Type B pancreatic cell (in vitro differentiated cells): ENCODE measurements at regions not wholly inside any gene's neighbourhood (a gene's known extent, or its start where the extent isn't known, plus 50 kb on each side); places are given as distances from the start of the nearest gene placed in this dataset.
A peak's percentile ranks its signal among the peaks of the same experiment; 100 is the strongest.

Source experiments
- DNase-seq: peaks from one replicate; pipeline ENCODE4 v3.0.0; 2021; ENCODE audit warnings: mixed read lengths; ENCODE audit not compliant: unreplicated experiment; ENCODE audit errors: extremely low spot score
- H3K27ac Mint-ChIP-seq: 2 replicates; pipeline ENCODE4 v1.8.0; 2021; ENCODE audit warnings: mild to moderate bottlenecking, mixed read lengths
- H3K27me3 Mint-ChIP-seq: 2 replicates; pipeline ENCODE4 v1.8.0; 2021; ENCODE audit warnings: mixed read lengths
- H3K36me3 Mint-ChIP-seq: 2 replicates; pipeline ENCODE4 v1.8.0; 2021; ENCODE audit warnings: mixed read lengths
- H3K4me1 Mint-ChIP-seq: one replicate; pipeline ENCODE4 v1.8.0; 2021; ENCODE audit warnings: mixed read lengths; ENCODE audit not compliant: unreplicated experiment
- H3K4me3 Mint-ChIP-seq: 2 replicates; pipeline ENCODE4 v1.8.0; 2021; ENCODE audit warnings: mild to moderate bottlenecking, mixed read lengths
- H3K9me3 Mint-ChIP-seq: 2 replicates; pipeline ENCODE4 v1.8.0; 2021; ENCODE audit warnings: mixed read lengths
- CTCF ChIP-seq: fragments of 200-600 bp; sonication (generic); conservative IDR thresholded peaks from 2 replicates; pipeline ENCODE4 v1.5.0; 2021; ENCODE audit warnings: antibody characterized with exemption, mild to moderate bottlenecking

GRCh38 chr13:47611664-47612288 lies 389.3 kb downstream of the SUCLA2 start:
- Mint-ChIP-seq H3K27ac (no peak overlapping the region), H3K4me1 (no peaks in the 10 kb centered on the region), H3K36me3 (no peaks in the 10 kb centered on the region), H3K9me3 (peaks cover 4% of the 10 kb centered on the region), H3K4me3 (no peak overlapping the region), H3K27me3 (no peaks in the 10 kb centered on the region)
- DNase-seq, result no peak
- TF ChIP-seq CTCF, result peak; percentile 66

DNA sequence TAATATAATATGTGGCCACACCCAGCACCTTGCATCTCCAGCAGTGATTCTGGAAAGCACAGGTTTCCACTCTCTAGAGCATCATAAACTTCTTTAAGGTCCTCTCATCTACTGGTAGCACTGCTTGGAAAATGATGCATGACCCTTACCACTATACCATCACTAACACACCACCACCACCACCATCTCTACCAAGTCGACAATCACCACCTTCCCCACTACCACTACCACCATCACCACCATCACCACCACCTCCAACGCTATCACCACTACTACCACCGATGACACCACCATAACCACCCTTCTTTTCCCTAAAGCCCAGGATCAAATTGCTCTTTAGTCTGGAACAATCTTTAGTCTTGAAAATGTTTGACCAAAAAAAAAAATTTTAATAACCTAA lies 390.4 kb downstream of the SUCLA2 start:
- no peak for DNase-seq
- H3K36me3 Mint-ChIP-seq, result no peaks in the 10 kb centered on the region
- no peaks in the 10 kb centered on the region for H3K27me3 Mint-ChIP-seq
- no peak overlapping the region for H3K27ac Mint-ChIP-seq
- no peak overlapping the region for H3K4me3 Mint-ChIP-seq
- H3K9me3 Mint-ChIP-seq, result peaks cover 4% of the 10 kb centered on the region
- TF ChIP-seq CTCF, result no peak
- H3K4me1 Mint-ChIP-seq, result no peaks in the 10 kb centered on the region

GRCh38 chr13:47603365-47603764 lies 397.7 kb downstream of the SUCLA2 start:
- Mint-ChIP-seq H3K4me3 (no peak overlapping the region), H3K27me3 (no peaks in the 10 kb centered on the region), H3K36me3 (no peaks in the 10 kb centered on the region), H3K27ac (no peak overlapping the region), H3K4me1 (no peaks in the 10 kb centered on the region), H3K9me3 (no peaks in the 10 kb centered on the region)
- no peak for TF ChIP-seq CTCF
- DNase-seq, result no peak

GRCh38 chr13:47598340-47598911 lies 402.6 kb downstream of the SUCLA2 start:
- no peaks in the 10 kb centered on the region for H3K4me1 Mint-ChIP-seq
- peak; percentile 63 for TF ChIP-seq CTCF
- H3K27ac Mint-ChIP-seq, result no peak overlapping the region
- DNase-seq, result no peak
- H3K36me3 Mint-ChIP-seq, result no peaks in the 10 kb centered on the region
- no peak overlapping the region for H3K4me3 Mint-ChIP-seq
- H3K9me3 Mint-ChIP-seq, result peaks cover 8% of the 10 kb centered on the region
- H3K27me3 Mint-ChIP-seq, result no peaks in the 10 kb centered on the region

DNA sequence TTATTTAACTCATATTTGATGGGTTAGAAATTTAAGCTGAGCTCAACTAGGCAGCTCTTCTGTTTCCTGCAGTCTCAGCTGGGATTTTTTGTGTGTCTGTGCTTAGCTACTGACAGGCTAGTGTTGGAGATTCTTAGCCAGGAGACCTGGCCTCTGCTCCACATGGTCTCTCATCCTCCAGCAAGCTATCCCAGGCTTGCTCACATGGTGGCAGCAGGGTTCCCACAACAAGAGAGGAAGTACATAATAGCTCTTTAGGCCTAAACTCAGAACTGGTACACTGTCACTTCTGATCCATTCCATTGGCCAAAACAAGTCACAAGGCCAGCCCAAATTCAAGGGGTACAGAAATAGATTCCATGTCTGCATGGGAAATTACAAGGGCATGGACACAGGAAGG lies 406.2 kb downstream of the SUCLA2 start:
- H3K4me1 Mint-ChIP-seq, result no peaks in the 10 kb centered on the region
- H3K36me3 Mint-ChIP-seq, result no peaks in the 10 kb centered on the region
- H3K27ac Mint-ChIP-seq, result no peak overlapping the region
- peak; percentile 18 for TF ChIP-seq CTCF
- H3K9me3 Mint-ChIP-seq, result peaks cover 19% of the 10 kb centered on the region
- no peak for DNase-seq
- no peaks in the 10 kb centered on the region for H3K27me3 Mint-ChIP-seq
- H3K4me3 Mint-ChIP-seq, result no peak overlapping the region
